Left lung (tissue), 4 donors: ENCODE measurements at regions not wholly inside any gene's neighbourhood (a gene's known extent, or its start where the extent isn't known, plus 50 kb on each side); places are given as distances from the start of the nearest gene placed in this dataset.

ENCODE experiments used
- ATAC-seq: fragments of 200-7000 bp; cut with Tn5 transposase; one replicate; pipeline ENCODE4 v1.9.1; 2020; ENCODE audit warnings: moderate library complexity
- DNase-seq, 4 donors: peaks; one replicate each; pipeline ENCODE4 v3.0.0-alpha.2; 2013 to 2020
- H3K27ac ChIP-seq, 2 donors: fragments of 200-600 bp; sonication (generic) in 1 of 2; one replicate each; pipeline versions ENCODE4 v1.5.0 to v1.8.0; 2020 to 2021
- H3K27me3 ChIP-seq, 2 donors: fragments of 200-600 bp; sonication (generic) in 1 of 2; one replicate each; pipeline versions ENCODE4 v1.5.0 to v1.8.0; 2020 to 2021
- H3K36me3 ChIP-seq, 2 donors: fragments of 200-600 bp; sonication (generic) in 1 of 2; one replicate each; pipeline versions ENCODE4 v1.5.0 to v1.8.0; 2020 to 2021
- H3K4me1 ChIP-seq, 2 donors: fragments of 200-600 bp; one replicate each; pipeline ENCODE4 v1.8.0; 2021
- H3K4me3 ChIP-seq, 2 donors: fragments of 200-600 bp; sonication (generic) in 1 of 2; one replicate each; pipeline versions ENCODE4 v1.5.0 to v1.8.0; 2020 to 2021; ENCODE audit warnings: mild to moderate bottlenecking in 1 of 2
- H3K9me3 ChIP-seq, 2 donors: fragments of 200-600 bp; sonication (generic) in 1 of 2; one replicate each; pipeline versions ENCODE4 v1.5.0 to v1.8.0; 2020 to 2021
- CTCF ChIP-seq, 2 donors: fragments of 200-600 bp; sonication (generic) in 1 of 2; IDR thresholded peaks; one replicate each; pipeline versions ENCODE4 v1.5.0 to v1.8.0; 2021; ENCODE audit warnings: antibody characterized with exemption in 2 of 2
- intact Hi-C, 2 donors: fragments of 100-400 bp; cut with DNase I; formaldehyde crosslinking; loops; one replicate each; pipeline versions ENCODE4 v1.11.2 to v1.14.2; 2022
- donor health status: DM: no; HTN: yes; CAD: no.
- donor health status: DM: no; HTN: no; CAD: no.

GRCh38 chr15:79230766-79231165 lies 51.8 kb upstream of the ANKRD34C start:
- Histone ChIP-seq H3K27me3 (peaks cover 0 to 5% of the 10 kb centered on the region in 2 donors), H3K9me3 (peaks cover 0 to 13% of the 10 kb centered on the region in 2 donors), H3K36me3 (no peaks in the 10 kb centered on the region), H3K4me3 (no peak overlapping the region), H3K4me1 (no peaks in the 10 kb centered on the region), H3K27ac (no peak overlapping the region)
- no peak for TF ChIP-seq CTCF (IDR thresholded peaks at IDR 0.05)
- intact Hi-C loops, result no loop called here
- ATAC-seq, result no peak
- no peak for DNase-seq

DNA sequence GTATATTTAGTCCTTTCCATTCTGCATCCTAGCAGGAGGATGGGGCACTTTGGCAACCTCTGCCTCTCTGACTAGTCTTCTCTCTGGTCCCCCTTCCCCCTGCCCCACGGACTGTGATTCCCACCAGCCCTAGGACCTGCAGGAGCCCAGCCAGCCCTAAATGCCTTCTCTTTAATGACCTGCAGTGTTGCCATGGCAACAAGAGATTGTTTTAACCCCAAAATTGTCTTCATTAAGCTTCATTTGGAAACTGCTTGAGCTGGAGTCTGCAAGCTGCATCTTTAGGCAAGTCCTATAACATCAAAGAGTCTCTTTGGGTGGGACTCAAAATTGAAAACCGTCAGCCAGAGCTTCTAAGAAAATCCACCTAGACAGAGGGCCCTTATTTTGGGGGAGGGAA lies 59.7 kb upstream of the ANKRD34C start:
- intact Hi-C loops, result no loop called here

GRCh38 chr15:79221696-79222095 lies 60.8 kb upstream of the ANKRD34C start:
- intact Hi-C loops, result no loop called here
- peak in 2 of 4 donors; percentile 2 to 33 for DNase-seq
- peaks cover 0 to 27% of the 10 kb centered on the region in 2 donors for H3K27me3 ChIP-seq
- H3K27ac ChIP-seq, result no peak overlapping the region
- no peak for TF ChIP-seq CTCF (IDR thresholded peaks at IDR 0.05)
- no peak for ATAC-seq
- H3K36me3 ChIP-seq, result no peaks in the 10 kb centered on the region
- peaks cover 0 to 5% of the 10 kb centered on the region in 2 donors for H3K9me3 ChIP-seq
- H3K4me1 ChIP-seq, result no peaks in the 10 kb centered on the region
- no peak overlapping the region for H3K4me3 ChIP-seq

More for the DNA sequence above, 59.7 kb upstream of the ANKRD34C start:
- H3K27me3 ChIP-seq, result peaks cover 0 to 32% of the 10 kb centered on the region in 2 donors
- H3K4me3 ChIP-seq, result no peak overlapping the region
- DNase-seq (no peak), ATAC-seq (no peak)
- H3K27ac ChIP-seq, result no peak overlapping the region
- H3K36me3 ChIP-seq, result no peaks in the 10 kb centered on the region
- no peaks in the 10 kb centered on the region for H3K9me3 ChIP-seq
- TF ChIP-seq CTCF (IDR thresholded peaks at IDR 0.05), result no peak
- H3K4me1 ChIP-seq, result no peaks in the 10 kb centered on the region

DNA sequence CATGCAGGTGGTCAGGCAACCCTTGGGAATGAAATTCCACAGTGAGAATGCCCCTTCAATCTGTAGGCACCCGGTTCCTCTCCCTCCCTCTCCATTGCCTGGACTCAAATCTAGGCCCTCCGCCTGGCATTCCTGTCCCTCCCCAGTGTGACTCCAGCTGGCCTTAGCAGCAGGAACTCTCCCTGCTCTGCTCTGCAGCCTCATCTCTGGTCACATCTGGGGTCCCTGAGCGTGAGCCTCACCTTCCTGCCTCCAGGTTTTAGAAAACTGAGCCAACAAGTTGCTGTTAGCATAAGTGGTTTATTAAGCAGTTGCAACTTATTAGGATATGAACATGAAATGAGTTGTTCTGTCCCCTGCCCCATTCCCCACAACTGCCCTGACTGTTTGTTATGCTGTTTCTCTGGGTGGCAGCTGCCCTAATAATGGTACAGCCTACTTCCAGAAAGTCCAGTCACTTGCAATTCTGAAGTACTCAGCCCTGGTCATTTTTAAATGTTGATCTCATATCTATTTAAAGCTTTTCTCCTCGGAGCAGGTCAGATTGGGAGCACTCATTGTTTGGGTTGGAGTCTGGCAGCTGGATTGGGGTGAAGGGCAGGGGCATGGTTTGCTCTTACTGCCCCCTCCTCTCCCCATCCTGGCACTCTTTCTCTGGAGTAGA lies 63.0 kb upstream of the ANKRD34C start:
- TF ChIP-seq CTCF (IDR thresholded peaks at IDR 0.05), result no peak
- no peak for DNase-seq
- H3K36me3 ChIP-seq, result no peaks in the 10 kb centered on the region
- peaks cover 0 to 5% of the 10 kb centered on the region in 2 donors for H3K9me3 ChIP-seq
- intact Hi-C loops, result no loop called here
- H3K4me3 ChIP-seq, result no peak overlapping the region
- no peak overlapping the region for H3K27ac ChIP-seq
- H3K4me1 ChIP-seq, result no peaks in the 10 kb centered on the region
- H3K27me3 ChIP-seq, result peaks cover 0 to 41% of the 10 kb centered on the region in 2 donors
- ATAC-seq, result no peak

DNA sequence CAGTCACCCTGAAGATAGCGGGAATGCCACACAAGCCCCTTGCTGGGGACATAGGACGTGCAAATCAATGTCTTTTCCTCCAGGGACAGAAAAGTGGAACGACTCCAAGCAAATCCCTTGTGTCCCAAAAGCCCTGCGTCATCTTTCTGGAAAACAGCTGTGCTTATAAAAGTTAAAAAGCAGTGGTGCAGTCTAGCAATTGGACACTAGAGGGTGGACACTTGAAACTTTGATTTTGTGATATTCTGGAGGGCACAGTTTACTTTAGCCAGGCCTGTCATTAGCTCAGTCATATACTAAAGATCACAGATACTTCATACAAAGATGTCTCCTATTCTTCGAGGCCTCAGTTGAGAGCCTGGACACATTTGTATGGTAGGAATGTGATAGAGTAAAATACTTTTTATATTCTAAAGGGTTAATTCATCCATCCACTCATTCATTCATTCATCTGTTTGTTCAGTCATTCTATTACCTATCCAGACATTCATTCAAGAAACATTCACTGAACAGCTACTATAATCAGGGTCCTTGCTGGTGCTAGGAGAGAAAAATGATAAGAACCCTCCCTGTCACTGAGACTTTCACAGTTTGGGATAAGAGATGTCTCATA lies 63.8 kb upstream of the ANKRD34C start:
- peaks cover 0 to 5% of the 10 kb centered on the region in 2 donors for H3K9me3 ChIP-seq
- ATAC-seq (no peak), DNase-seq (no peak)
- no peak for TF ChIP-seq CTCF (IDR thresholded peaks at IDR 0.05)
- H3K27me3 ChIP-seq, result peaks cover 0 to 43% of the 10 kb centered on the region in 2 donors
- intact Hi-C loops, result no loop called here
- H3K4me1 ChIP-seq, result no peaks in the 10 kb centered on the region
- H3K4me3 ChIP-seq, result no peak overlapping the region
- no peak overlapping the region for H3K27ac ChIP-seq
- H3K36me3 ChIP-seq, result no peaks in the 10 kb centered on the region
